ENCODE measurements at regions not wholly inside any gene's neighbourhood (a gene's known extent, or its start where the extent isn't known, plus 50 kb on each side); places are given as distances from the start of the nearest gene placed in this dataset.

DNA sequence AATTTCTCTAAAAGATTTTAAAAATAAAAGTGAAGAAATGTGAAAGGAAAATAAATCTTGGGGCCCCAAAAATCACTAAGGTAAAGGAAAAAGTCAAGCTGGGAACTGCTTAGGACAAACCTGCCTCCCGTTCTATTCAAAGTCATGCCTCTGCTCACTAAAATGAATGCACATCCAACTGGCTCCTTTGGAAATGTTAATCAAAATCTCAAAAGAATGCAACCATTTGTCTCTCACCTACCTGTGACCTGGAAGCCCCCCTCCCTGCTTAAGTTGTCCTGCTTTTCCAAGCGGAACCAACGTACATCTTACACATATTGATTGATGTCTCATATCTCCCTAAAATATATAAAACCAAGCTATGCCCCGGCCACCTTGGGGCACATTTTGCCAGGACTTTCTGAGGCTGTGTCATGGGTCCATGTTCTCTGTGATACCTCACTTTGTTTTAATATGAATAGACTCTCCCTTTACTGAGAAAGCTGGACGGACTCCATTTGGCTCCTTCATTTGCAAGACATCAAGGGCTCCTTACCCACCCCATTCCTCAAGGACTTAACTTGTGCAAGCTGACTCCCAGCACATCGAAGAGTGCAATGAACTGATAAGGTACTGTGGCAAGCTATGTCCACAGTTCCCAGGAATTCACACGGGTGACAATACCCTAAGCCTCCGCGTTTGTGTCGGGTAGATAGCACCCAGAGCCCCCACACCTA is 164.3 kb downstream of the SMC2 start:
- no peak for DNase-seq (ENCODE audit: low spot score)
- POLR2A ChIA-PET = no interaction called here
- WGBS (ENCODE audit: low lambda C conversion rate) = 10% methylated on average over 10 of the region's 10 CpGs

More for the DNA sequence above, 164.3 kb downstream of the SMC2 start:
- Histone ChIP-seq H3K9me3 (ENCODE audit: low read length) (peaks cover 22% of the 10 kb centered on the region; the same call in 1 of the 2 replicates), H3K36me3 (replicated peaks in 1 of 2; ENCODE audit: control insufficient read depth in 1 of 2, insufficient read depth in 2 of 2, low read length in 2 of 2) (no peaks in the 10 kb centered on the region), H3K4me3 (replicated peaks in 1 of 3; ENCODE audit: insufficient read depth in 1 of 3, low read depth in 2 of 3, low read length in 3 of 3) (no peak overlapping the region), H3K9ac (ENCODE audit: insufficient read depth, low read depth, low read length) (no peak overlapping the region), H3K4me2 (ENCODE audit: low read depth, low read length) (no peak overlapping the region), H2AFZ (ENCODE audit: low read length) (no peak overlapping the region), H3K79me2 (ENCODE audit: insufficient read depth, low read length) (no peaks in the 10 kb centered on the region), H3K27me3 (ENCODE audit: control insufficient read depth in 1 of 2, insufficient read depth in 2 of 2, low read length in 2 of 2) (no peaks in the 10 kb centered on the region), H4K20me1 (ENCODE audit: insufficient read depth, low read length) (no peaks in the 10 kb centered on the region), H3K27ac (ENCODE audit: extremely low read length, insufficient read depth, low read length) (no peak overlapping the region), H3K4me1 (ENCODE audit: insufficient read depth, low read length) (no peaks in the 10 kb centered on the region)
- intact Hi-C loops (cut with micrococcal nuclease; ENCODE audit: unreplicated experiment) = no loop called here
- TF ChIP-seq ZNF530 (CRISPR knock-in tag; IDR thresholded peaks at IDR 0.05; ENCODE audit: low read depth) (no peak), ZNF660 (CRISPR knock-in tag; IDR thresholded peaks at IDR 0.05; ENCODE audit: borderline replicate concordance, low read depth) (no peak), ZNF367 (CRISPR knock-in tag; IDR thresholded peaks at IDR 0.05; ENCODE audit: borderline replicate concordance) (no peak), NR1H2 (CRISPR knock-in tag; IDR thresholded peaks at IDR 0.05; ENCODE audit: borderline replicate concordance, low read depth) (no peak), RELA (CRISPR knock-in tag; IDR thresholded peaks at IDR 0.05) (no peak), EZH2 (conservative IDR thresholded peaks at IDR 0.05; ENCODE audit: low read depth, low read length) (no peak), ZNF841 (CRISPR knock-in tag; IDR thresholded peaks at IDR 0.05; ENCODE audit: borderline replicate concordance) (no peak), TBP (CRISPR knock-in tag; IDR thresholded peaks at IDR 0.05) (no peak), GZF1 (CRISPR knock-in tag; IDR thresholded peaks at IDR 0.05) (no peak), ARNT (IDR thresholded peaks at IDR 0.05) (no peak), ZNF598 (CRISPR knock-in tag; IDR thresholded peaks at IDR 0.05; ENCODE audit: borderline replicate concordance) (no peak), KMT2B (CRISPR knock-in tag; IDR thresholded peaks at IDR 0.05) (no peak)
- TF ChIP-seq, protein P1, sequence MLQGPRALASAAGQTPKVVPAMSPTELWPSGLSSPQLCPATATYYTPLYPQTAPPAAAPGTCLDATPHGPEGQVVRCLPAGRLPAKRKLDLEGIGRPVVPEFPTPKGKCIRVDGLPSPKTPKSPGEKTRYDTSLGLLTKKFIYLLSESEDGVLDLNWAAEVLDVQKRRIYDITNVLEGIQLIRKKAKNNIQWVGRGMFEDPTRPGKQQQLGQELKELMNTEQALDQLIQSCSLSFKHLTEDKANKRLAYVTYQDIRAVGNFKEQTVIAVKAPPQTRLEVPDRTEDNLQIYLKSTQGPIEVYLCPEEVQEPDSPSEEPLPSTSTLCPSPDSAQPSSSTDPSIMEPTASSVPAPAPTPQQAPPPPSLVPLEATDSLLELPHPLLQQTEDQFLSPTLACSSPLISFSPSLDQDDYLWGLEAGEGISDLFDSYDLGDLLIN (CRISPR knock-in tag; IDR thresholded peaks at IDR 0.05; ENCODE audit: borderline replicate concordance) = no peak
- TF ChIP-seq, protein P2, sequence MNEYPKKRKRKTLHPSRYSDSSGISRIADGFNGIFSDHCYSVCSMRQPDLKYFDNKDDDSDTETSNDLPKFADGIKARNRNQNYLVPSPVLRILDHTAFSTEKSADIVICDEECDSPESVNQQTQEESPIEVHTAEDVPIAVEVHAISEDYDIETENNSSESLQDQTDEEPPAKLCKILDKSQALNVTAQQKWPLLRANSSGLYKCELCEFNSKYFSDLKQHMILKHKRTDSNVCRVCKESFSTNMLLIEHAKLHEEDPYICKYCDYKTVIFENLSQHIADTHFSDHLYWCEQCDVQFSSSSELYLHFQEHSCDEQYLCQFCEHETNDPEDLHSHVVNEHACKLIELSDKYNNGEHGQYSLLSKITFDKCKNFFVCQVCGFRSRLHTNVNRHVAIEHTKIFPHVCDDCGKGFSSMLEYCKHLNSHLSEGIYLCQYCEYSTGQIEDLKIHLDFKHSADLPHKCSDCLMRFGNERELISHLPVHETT (CRISPR knock-in tag; conservative IDR thresholded peaks at IDR 0.05) = no peak
- TF ChIP-seq, protein P3, sequence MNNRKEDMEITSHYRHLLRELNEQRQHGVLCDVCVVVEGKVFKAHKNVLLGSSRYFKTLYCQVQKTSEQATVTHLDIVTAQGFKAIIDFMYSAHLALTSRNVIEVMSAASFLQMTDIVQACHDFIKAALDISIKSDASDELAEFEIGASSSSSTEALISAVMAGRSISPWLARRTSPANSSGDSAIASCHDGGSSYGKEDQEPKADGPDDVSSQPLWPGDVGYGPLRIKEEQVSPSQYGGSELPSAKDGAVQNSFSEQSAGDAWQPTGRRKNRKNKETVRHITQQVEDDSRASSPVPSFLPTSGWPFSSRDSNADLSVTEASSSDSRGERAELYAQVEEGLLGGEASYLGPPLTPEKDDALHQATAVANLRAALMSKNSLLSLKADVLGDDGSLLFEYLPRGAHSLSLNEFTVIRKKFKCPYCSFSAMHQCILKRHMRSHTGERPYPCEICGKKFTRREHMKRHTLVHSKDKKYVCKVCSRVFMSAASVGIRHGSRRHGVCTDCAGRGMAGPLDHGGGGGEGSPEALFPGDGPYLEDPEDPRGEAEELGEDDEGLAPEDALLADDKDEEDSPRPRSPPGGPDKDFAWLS (CRISPR knock-in tag; IDR thresholded peaks at IDR 0.05; ENCODE audit: borderline replicate concordance) = no peak
- CTCF ChIA-PET (ENCODE audit: low intra/inter-chr PET ratio, low total read pairs) = no interaction called here
- in situ Hi-C loops (cut with HindIII; ENCODE audit: extremely low pct_ligation_motif_present, low pct_unique_long_range_greater_than_20kb) = no loop called here
- FAIRE-seq (no peak), ATAC-seq (no peak)
- no TSS peak for BruUV-seq (replicated peaks)
